HG03196 (cell line): ENCODE measurements at regions not wholly inside any gene's neighbourhood (a gene's known extent, or its start where the extent isn't known, plus 50 kb on each side); places are given as distances from the start of the nearest gene placed in this dataset.
"Not testable (repeated sequence)": the region's sequence is repeated elsewhere in the genome, so short reads cannot be mapped to it uniquely, and the experiment has no call there.

Source experiments
- ATAC-seq: cut with Tn5 transposase; IDR thresholded peaks from one replicate; pipeline ENCODE4 v1.9.1; 2021; ENCODE audit not compliant: unreplicated experiment

- not testable (repeated sequence) for ATAC-seq
Observed at GRCh38 chr5:85994653-85995052, 623.1 kb upstream of the COX7C start.

- ATAC-seq = no peak
Observed at GRCh38 chr5:85998656-85999055, 619.1 kb upstream of the COX7C start.

GRCh38 chr5:86008293-86008692, 609.4 kb upstream of the COX7C start:
- no peak for ATAC-seq

GRCh38 chr5:86008704-86009103, 609.0 kb upstream of the COX7C start:
- ATAC-seq = no peak

- no peak for ATAC-seq
Observed at GRCh38 chr5:86011937-86012336, 605.8 kb upstream of the COX7C start.

- ATAC-seq = no peak
Observed at GRCh38 chr5:86029308-86029707, 588.4 kb upstream of the COX7C start.

- ATAC-seq = no peak
Observed at GRCh38 chr5:86030753-86031152, 587.0 kb upstream of the COX7C start.

GRCh38 chr5:86038566-86038965, 579.2 kb upstream of the COX7C start:
- ATAC-seq = no peak

- ATAC-seq = no peak
Observed at GRCh38 chr5:86039351-86039750, 578.4 kb upstream of the COX7C start.

- no peak for ATAC-seq
Observed at GRCh38 chr5:86070719-86071118, 547.0 kb upstream of the COX7C start.

- ATAC-seq = no peak
Observed at GRCh38 chr5:86074297-86074696, 543.4 kb upstream of the COX7C start.

GRCh38 chr5:86075139-86075538, 542.6 kb upstream of the COX7C start:
- no peak for ATAC-seq

- no peak for ATAC-seq
Observed at GRCh38 chr5:86095092-86095491, 522.6 kb upstream of the COX7C start.

GRCh38 chr5:86101966-86102365, 515.8 kb upstream of the COX7C start:
- no peak for ATAC-seq

GRCh38 chr5:86108825-86109224, 508.9 kb upstream of the COX7C start:
- no peak for ATAC-seq

- ATAC-seq = no peak
Observed at GRCh38 chr5:86112249-86112648, 505.5 kb upstream of the COX7C start.

GRCh38 chr5:86115164-86115563, 502.6 kb upstream of the COX7C start:
- ATAC-seq = no peak

GRCh38 chr5:86118542-86118941, 499.2 kb upstream of the COX7C start:
- ATAC-seq = no peak

GRCh38 chr5:86124333-86124732, 493.4 kb upstream of the COX7C start:
- no peak for ATAC-seq

- no peak for ATAC-seq
Observed at GRCh38 chr5:86125731-86126601, 491.8 kb upstream of the COX7C start.

GRCh38 chr5:86127696-86128095, 490.0 kb upstream of the COX7C start:
- no peak for ATAC-seq

- no peak for ATAC-seq
Observed at GRCh38 chr5:86129009-86129408, 488.7 kb upstream of the COX7C start.

- ATAC-seq = no peak
Observed at GRCh38 chr5:86137297-86137696, 480.4 kb upstream of the COX7C start.
